GM23338 (cell line): ENCODE measurements at regions not wholly inside any gene's neighbourhood (a gene's known extent, or its start where the extent isn't known, plus 50 kb on each side); places are given as distances from the start of the nearest gene placed in this dataset.

ENCODE experiments used
- ATAC-seq: fragments of 200-7000 bp; cut with Tn5 transposase; 3 replicates; pipeline ENCODE4 v1.9.1; 2020
- DNase-seq: peaks from one replicate; pipeline ENCODE4 v3.0.0-alpha.2; 2015; ENCODE audit warnings: low spot score
- H2AFZ ChIP-seq: fragments of 200-600 bp; sonication (generic); 2 replicates; pipeline ENCODE4 v1.8.0; 2016; ENCODE audit warnings: antibody characterized with exemption, mild to moderate bottlenecking, moderate library complexity
- H3F3A ChIP-seq: fragments of 200-600 bp; sonication (generic); replicated peaks from 2 replicates; pipeline ENCODE4 v1.8.0; 2017; ENCODE audit warnings: antibody characterized with exemption, mixed run types, low read depth
- H3K27ac ChIP-seq: fragments of 200-600 bp; sonication (generic); 2 replicates; pipeline ENCODE4 v1.6.1; 2016; ENCODE audit warnings: low read depth
- H3K27me3 ChIP-seq: fragments of 200-600 bp; sonication (generic); 2 replicates; pipeline ENCODE4 v1.8.0; 2016; ENCODE audit warnings: mild to moderate bottlenecking, mixed run types, moderate library complexity; ENCODE audit not compliant: insufficient read depth
- H3K36me3 ChIP-seq: fragments of 200-600 bp; sonication (generic); 2 replicates; pipeline ENCODE4 v1.8.0; 2016; ENCODE audit warnings: mild to moderate bottlenecking; ENCODE audit not compliant: insufficient read depth
- H3K4me1 ChIP-seq: fragments of 200-600 bp; sonication (generic); 2 replicates; pipeline ENCODE4 v1.8.0; 2016; ENCODE audit warnings: mild to moderate bottlenecking, moderate library complexity; ENCODE audit not compliant: insufficient read depth
- H3K4me2 ChIP-seq: fragments of 200-600 bp; sonication (generic); 2 replicates; pipeline ENCODE4 v1.7.1; 2017; ENCODE audit warnings: mixed run types
- H3K4me3 ChIP-seq: fragments of 200-600 bp; sonication (generic); 2 replicates; pipeline ENCODE4 v1.6.1; 2016; ENCODE audit warnings: mixed run types
- H3K79me2 ChIP-seq: fragments of 200-600 bp; sonication (generic); replicated peaks from 2 replicates; pipeline ENCODE4 v1.8.0; 2017; ENCODE audit warnings: mild to moderate bottlenecking; ENCODE audit not compliant: insufficient read depth
- H3K9me2 ChIP-seq: fragments of 200-600 bp; sonication (generic); 2 replicates; pipeline ENCODE4 v1.8.0; 2017; ENCODE audit not compliant: insufficient read depth
- H4K20me1 ChIP-seq: fragments of 200-600 bp; sonication (generic); replicated peaks from 2 replicates; pipeline ENCODE4 v1.8.0; 2017; ENCODE audit warnings: mild to moderate bottlenecking; ENCODE audit not compliant: insufficient read depth
- H3K27ac Mint-ChIP-seq: 2 replicates; pipeline ENCODE4 v1.8.0; 2020; ENCODE audit warnings: inconsistent platforms, mild to moderate bottlenecking, moderate library complexity, mixed read lengths
- H3K27me3 Mint-ChIP-seq: 3 replicates; pipeline ENCODE4 v1.8.0; 2022; ENCODE audit warnings: low read depth, mild to moderate bottlenecking, moderate library complexity, mixed read lengths, inconsistent platforms; ENCODE audit not compliant: insufficient read depth, poor library complexity
- H3K36me3 Mint-ChIP-seq: 3 replicates; pipeline ENCODE4 v1.8.0; 2021; ENCODE audit warnings: low read depth, mild to moderate bottlenecking, inconsistent platforms, moderate library complexity, mixed read lengths
- H3K4me1 Mint-ChIP-seq: 3 replicates; pipeline ENCODE4 v1.8.0; 2020; ENCODE audit warnings: mild to moderate bottlenecking, inconsistent platforms, mixed read lengths
- H3K4me3 Mint-ChIP-seq: 3 replicates; pipeline ENCODE4 v1.8.0; 2021; ENCODE audit warnings: moderate library complexity, mild to moderate bottlenecking, inconsistent platforms, mixed read lengths
- H3K9me3 Mint-ChIP-seq: 3 replicates; pipeline ENCODE4 v1.8.0; 2020; ENCODE audit warnings: moderate library complexity, mild to moderate bottlenecking, inconsistent platforms, mixed read lengths
- CREB1 ChIP-seq: fragments of 250-450 bp; sonication (Bioruptor Pico); IDR thresholded peaks from 2 replicates; pipeline ENCODE4 v1.5.0; 2020; ENCODE audit warnings: low read depth, mild to moderate bottlenecking, moderate library complexity
- CTCF ChIP-seq, 2 experiments: fragments of 200-600 bp in 1 of 2; sonication (generic) in 1 of 2; conservative IDR thresholded peaks; 2 replicates each; pipeline versions ENCODE4 v1.5.1 to v1.6.1; 2016 to 2017; ENCODE audit warnings: antibody characterized with exemption in 2 of 2, low read depth in 2 of 2, mild to moderate bottlenecking in 2 of 2, moderate library complexity in 1 of 2
- ETS1 ChIP-seq: IDR thresholded peaks from 2 replicates; pipeline ENCODE4 v1.6.1; 2016; ENCODE audit warnings: antibody characterized with exemption
- EZH2phosphoT487 ChIP-seq: fragments of 200-600 bp; sonication (generic); IDR thresholded peaks from one replicate; pipeline ENCODE4 v1.8.1; 2018; ENCODE audit warnings: antibody characterized with exemption; ENCODE audit not compliant: unreplicated experiment
- JUNB ChIP-seq: IDR thresholded peaks from one replicate; pipeline ENCODE4 v1.6.1; 2016; ENCODE audit warnings: antibody characterized with exemption; ENCODE audit not compliant: unreplicated experiment
- NANOG ChIP-seq: IDR thresholded peaks from 2 replicates; pipeline ENCODE4 v1.6.1; 2016; ENCODE audit warnings: antibody characterized with exemption, borderline replicate concordance
- POLR2AphosphoS5 ChIP-seq: IDR thresholded peaks from 2 replicates; pipeline ENCODE4 v1.6.1; 2016; ENCODE audit warnings: antibody characterized with exemption, low read depth
- STAT1 ChIP-seq: IDR thresholded peaks from one replicate; pipeline ENCODE4 v1.6.1; 2016; ENCODE audit warnings: antibody characterized with exemption; ENCODE audit not compliant: unreplicated experiment
- ZNF114 ChIP-seq: fragments of 250-450 bp; sonication (Bioruptor Pico); IDR thresholded peaks from 2 replicates; pipeline ENCODE4 v1.5.0; 2020; ENCODE audit warnings: mild to moderate bottlenecking, moderate library complexity
- ZNF331 ChIP-seq: fragments of 250-450 bp; sonication (Bioruptor Pico); IDR thresholded peaks from 2 replicates; pipeline ENCODE4 v1.5.0; 2020; ENCODE audit warnings: low read depth, mild to moderate bottlenecking, moderate library complexity

GRCh38 chr17:14755002-14755401 lies 454.1 kb downstream of the HS3ST3B1 start:
- no peak overlapping the region for H3K4me3 Mint-ChIP-seq

GRCh38 chr17:14753383-14753782 lies 452.5 kb downstream of the HS3ST3B1 start:
- H3K79me2 ChIP-seq = no peaks in the 10 kb centered on the region
- no peak overlapping the region for H3K4me3 ChIP-seq
- H3K4me1 Mint-ChIP-seq = no peaks in the 10 kb centered on the region
- no peak overlapping the region for H3K27ac ChIP-seq
- H3K36me3 Mint-ChIP-seq = peaks cover 5% of the 10 kb centered on the region; the same call in 2 of the 3 replicates
- H3F3A ChIP-seq = no peaks in the 10 kb centered on the region
- no peaks in the 10 kb centered on the region for H4K20me1 ChIP-seq
- no peak overlapping the region for H3K4me2 ChIP-seq
- H3K27ac Mint-ChIP-seq = no peak overlapping the region
- no peaks in the 10 kb centered on the region for H3K4me1 ChIP-seq
- no peaks in the 10 kb centered on the region for H3K27me3 ChIP-seq
- H3K9me3 Mint-ChIP-seq = peaks cover 13% of the 10 kb centered on the region
- no peaks in the 10 kb centered on the region for H3K36me3 ChIP-seq
- no peak for ATAC-seq
- DNase-seq = no peak
- H3K9me2 ChIP-seq = 0 out of 2 replicates have a peak, but pooled peaks cover 5% of the 10 kb centered on the region
- H2AFZ ChIP-seq = no peak overlapping the region
- H3K27me3 Mint-ChIP-seq = no peaks in the 10 kb centered on the region
- no peak overlapping the region for H3K4me3 Mint-ChIP-seq
- TF ChIP-seq ZNF331 (CRISPR knock-in tag) (no peak), JUNB (no peak), STAT1 (no peak), CREB1 (CRISPR knock-in tag) (no peak), ZNF114 (CRISPR knock-in tag) (no peak)

More at GRCh38 chr17:14755002-14755401, 454.1 kb downstream of the HS3ST3B1 start:
- TF ChIP-seq CREB1 (CRISPR knock-in tag) (no peak), ZNF331 (CRISPR knock-in tag) (no peak), JUNB (no peak), POLR2AphosphoS5 (no peak), EZH2phosphoT487 (no peak), CTCF (conservative IDR thresholded peaks at IDR 0.05; ENCODE audit: low read depth in 2 of 2) (no peak), ETS1 (no peak), STAT1 (no peak), ZNF114 (CRISPR knock-in tag) (no peak), NANOG (no peak)
- Mint-ChIP-seq H3K27ac (no peak overlapping the region), H3K27me3 (no peaks in the 10 kb centered on the region), H3K36me3 (peaks cover 5% of the 10 kb centered on the region; the same call in 2 of the 3 replicates), H3K4me1 (no peaks in the 10 kb centered on the region), H3K9me3 (peaks cover 13% of the 10 kb centered on the region)
- H3F3A ChIP-seq = no peaks in the 10 kb centered on the region
- H3K79me2 ChIP-seq = no peaks in the 10 kb centered on the region
- no peaks in the 10 kb centered on the region for H3K4me1 ChIP-seq
- no peaks in the 10 kb centered on the region for H3K27me3 ChIP-seq
- no peak for DNase-seq
- H3K27ac ChIP-seq = no peak overlapping the region
- no peaks in the 10 kb centered on the region for H3K36me3 ChIP-seq
- no peaks in the 10 kb centered on the region for H4K20me1 ChIP-seq
- no peak overlapping the region for H2AFZ ChIP-seq
- no peak for ATAC-seq
- H3K4me3 ChIP-seq = no peak overlapping the region
- H3K9me2 ChIP-seq = 0 out of 2 replicates have a peak, but pooled peaks cover 5% of the 10 kb centered on the region
- no peak overlapping the region for H3K4me2 ChIP-seq
